A549 (cell line): ENCODE measurements at regions not wholly inside any gene's neighbourhood (a gene's known extent, or its start where the extent isn't known, plus 50 kb on each side); places are given as distances from the start of the nearest gene placed in this dataset.

Experiments
- ATAC-seq, 2 experiments: fragments of 200-7000 bp in 1 of 2; fragments of >200 bp in 1 of 2; cut with Nextera tagmentation in 1 of 2; cut with Tn5 transposase in 1 of 2; 3 replicates each; pipeline versions ENCODE4 v1.8.0 to v1.9.1; 2018 to 2020; ENCODE audit warnings: mild to moderate bottlenecking in 1 of 2, moderate library complexity in 1 of 2
- CTCF ChIA-PET: fragments of 300-600 bp; sonication (Branson Sonifier 250); formaldehyde crosslinking; extraction: SDS; loops from one replicate; lab custom pipeline; 2021; ENCODE audit warnings: antibody characterized with exemption, inconsistent platforms; lab: Yijun Ruan, JAX
- POLR2A ChIA-PET: fragments of 350-600 bp; formaldehyde crosslinking; extraction: SDS; loops from one replicate; lab custom pipeline; 2021; ENCODE audit warnings: antibody characterized with exemption, inconsistent platforms; lab: Yijun Ruan, JAX
- DNase-seq, 2 experiments: peaks; one replicate each; pipeline versions ENCODE4 v3.0.0 to v3.0.0-alpha.2; 2011 to 2016; ENCODE audit warnings: low read depth in 1 of 2, low spot score in 1 of 2
- FAIRE-seq: peaks from 2 replicates; lab custom pipeline; 2011; peaks lifted over from hg19 to GRCh38; lab: Jason Lieb, UNC
- H3K27ac ChIP-seq, 2 experiments: fragments of >200 bp; sonication (Bioruptor Twin); formaldehyde crosslinking; 3 replicates each; pipeline ENCODE4 v1.5.1; 2016 to 2017
- H3K4me1 ChIP-seq: fragments of >200 bp; sonication (Bioruptor Twin); formaldehyde crosslinking; 3 replicates; pipeline ENCODE4 v1.6.1; 2016
- H3K4me2 ChIP-seq: fragments of >200 bp; sonication (Bioruptor Twin); formaldehyde crosslinking; 3 replicates; pipeline ENCODE4 v1.6.1; 2016
- H3K4me3 ChIP-seq: fragments of >200 bp; sonication (Bioruptor Twin); formaldehyde crosslinking; 3 replicates; pipeline ENCODE4 v1.5.1; 2016
- H3K9me3 ChIP-seq: fragments of >200 bp; sonication (Bioruptor Twin); formaldehyde crosslinking; 3 replicates; pipeline ENCODE4 v1.6.1; 2016
- BCL3 ChIP-seq: fragments of >200 bp; sonication (Bioruptor Twin); formaldehyde crosslinking; IDR thresholded peaks from 3 replicates; pipeline ENCODE4 v1.6.1; 2016
- BHLHE40 ChIP-seq: IDR thresholded peaks from 2 replicates; pipeline ENCODE4 v1.6.1; 2012; ENCODE audit warnings: low read depth, low read length, inconsistent platforms
- CBX8 ChIP-seq: fragments of 200-600 bp; sonication (generic); IDR thresholded peaks from 2 replicates; pipeline ENCODE4 v1.6.1; 2016
- CHD2 ChIP-seq: fragments of 150-350 bp; IDR thresholded peaks from 2 replicates; pipeline ENCODE4 v1.6.1; 2014; ENCODE audit warnings: low read length; ENCODE audit not compliant: partially characterized antibody
- CHD4 ChIP-seq: fragments of 200-600 bp; sonication (generic); IDR thresholded peaks from 2 replicates; pipeline ENCODE4 v1.6.1; 2016; ENCODE audit warnings: antibody characterized with exemption, mild to moderate bottlenecking, borderline replicate concordance
- ELK1 ChIP-seq: fragments of 150-350 bp; IDR thresholded peaks from 2 replicates; pipeline ENCODE4 v1.6.1; 2014; ENCODE audit warnings: low read depth, mild to moderate bottlenecking, low read length
- ESRRA ChIP-seq: fragments of 150-350 bp; IDR thresholded peaks from 2 replicates; pipeline ENCODE4 v1.6.1; 2014; ENCODE audit warnings: mild to moderate bottlenecking, low read length, borderline replicate concordance
- FOXS1 ChIP-seq: fragments of 250-450 bp; sonication (Bioruptor Pico); IDR thresholded peaks from 2 replicates; pipeline ENCODE4 v1.5.0; 2020; ENCODE audit warnings: mild to moderate bottlenecking, moderate library complexity
- HOXB13 ChIP-seq: fragments of 250-450 bp; sonication (Bioruptor Pico); IDR thresholded peaks from 2 replicates; pipeline ENCODE4 v1.5.0; 2020; ENCODE audit warnings: low read depth, mild to moderate bottlenecking, moderate library complexity
- KDM1A ChIP-seq: fragments of 200-600 bp; sonication (generic); IDR thresholded peaks from 2 replicates; pipeline ENCODE4 v1.6.1; 2016; ENCODE audit warnings: low read depth, mild to moderate bottlenecking
- NPAS2 ChIP-seq: fragments of 250-450 bp; sonication (Bioruptor Pico); IDR thresholded peaks from 2 replicates; pipeline ENCODE4 v1.8.0; 2022; ENCODE audit warnings: mild to moderate bottlenecking, moderate library complexity, borderline replicate concordance
- PBX3 ChIP-seq: IDR thresholded peaks from 2 replicates; pipeline ENCODE4 v1.6.1; 2012
- PHF8 ChIP-seq: fragments of 200-600 bp; sonication (generic); IDR thresholded peaks from 2 replicates; pipeline ENCODE4 v1.6.1; 2016; ENCODE audit warnings: low read depth, mild to moderate bottlenecking, antibody characterized with exemption, moderate library complexity, borderline replicate concordance
- RAD21 ChIP-seq, 2 experiments: fragments of >200 bp in 1 of 2; sonication (Bioruptor Twin) in 1 of 2; formaldehyde crosslinking in 1 of 2; IDR thresholded peaks in 1 of 2; conservative IDR thresholded peaks in 1 of 2; 2 replicates in 1 of 2; 3 replicates in 1 of 2; pipeline ENCODE4 v1.6.1; 2012 to 2018; ENCODE audit warnings: inconsistent platforms in 1 of 2
- RFX5 ChIP-seq: fragments of 450-650 bp; IDR thresholded peaks from 2 replicates; pipeline ENCODE4 v1.7.1; 2014; ENCODE audit warnings: antibody characterized with exemption, mild to moderate bottlenecking, moderate library complexity
- SREBF2 ChIP-seq: fragments of 450-650 bp; IDR thresholded peaks from 2 replicates; pipeline ENCODE4 v1.6.1; 2014; ENCODE audit warnings: mild to moderate bottlenecking, moderate library complexity
- USF2 ChIP-seq: fragments of 450-650 bp; IDR thresholded peaks from 2 replicates; pipeline ENCODE4 v1.6.1; 2014; ENCODE audit warnings: antibody characterized with exemption
- ZC3H11A ChIP-seq: fragments of 450-650 bp; IDR thresholded peaks from 2 replicates; pipeline ENCODE4 v1.6.1; 2014; ENCODE audit warnings: antibody characterized with exemption, mild to moderate bottlenecking
- ZNF302 ChIP-seq: fragments of 250-450 bp; sonication (Bioruptor Pico); IDR thresholded peaks from 2 replicates; pipeline ENCODE4 v1.9.0; 2021; ENCODE audit warnings: inconsistent platforms, mild to moderate bottlenecking, moderate library complexity
- ZSCAN20 ChIP-seq: fragments of 250-450 bp; sonication (Bioruptor Pico); IDR thresholded peaks from 2 replicates; pipeline ENCODE4 v1.8.0; 2022; ENCODE audit warnings: mild to moderate bottlenecking, moderate library complexity
- WGBS: methylation state at CpG from one replicate; pipeline ENCODE4 v1.1.6; 2017; ENCODE audit errors: missing lambda C conversion rate; 5-methylcytosine and 5-hydroxymethylcytosine counted together

GRCh38 chr16:55116165-55116920 is 185.7 kb downstream of the IRX5 start:
- CTCF ChIA-PET, result interaction anchor here (0.6 to 1.3 kb wide), 2 partner anchors 19 to 159 kb away, joined by 3 read pairs; no protein-coding TSS in a partner anchor
- H3K4me1 ChIP-seq, result no peaks in the 10 kb centered on the region
- POLR2A ChIA-PET, result no interaction called here
- no peak overlapping the region for H3K27ac ChIP-seq
- DNase-seq, result no peak
- no peak overlapping the region for H3K4me2 ChIP-seq
- no peak overlapping the region for H3K4me3 ChIP-seq
- no peak for FAIRE-seq
- H3K9me3 ChIP-seq, result no peaks in the 10 kb centered on the region
- WGBS, result 27% methylated on average over 14 of the region's 14 CpGs
- no peak for ATAC-seq
- TF ChIP-seq PBX3 (no peak), CHD4 (no peak), ELK1 (no peak), RAD21 (conservative IDR thresholded peaks at IDR 0.05 in 1 of 2, IDR thresholded peaks at IDR 0.05 in 1 of 2) (no peak), CBX8 (no peak), FOXS1 (no peak), BHLHE40 (no peak), RFX5 (no peak), PHF8 (no peak), USF2 (no peak), ZC3H11A (no peak)

- WGBS, result 35% methylated on average over 10 of the region's 10 CpGs
- Histone ChIP-seq H3K27ac (no peak overlapping the region), H3K4me3 (no peak overlapping the region), H3K4me1 (no peaks in the 10 kb centered on the region), H3K4me2 (no peak overlapping the region), H3K9me3 (no peaks in the 10 kb centered on the region)
- no peak for ATAC-seq
- ChIA-PET POLR2A (no interaction called here), CTCF (interaction anchor here (1.0 kb wide), 1 partner anchor 191 kb away, joined by 3 read pairs; no protein-coding TSS in a partner anchor)
- no peak for FAIRE-seq
- TF ChIP-seq HOXB13 (no peak), BCL3 (no peak), ZSCAN20 (no peak), KDM1A (no peak), ESRRA (no peak), USF2 (no peak), SREBF2 (no peak), CHD2 (no peak), ZNF302 (CRISPR knock-in tag) (no peak), NPAS2 (CRISPR knock-in tag) (no peak)
- DNase-seq, result no peak
These were observed 188.1 kb downstream of the IRX5 start for GRCh38 chr16:55118701-55119260.
